Endothelial cell of umbilical vein (primary cell): ENCODE measurements at regions not wholly inside any gene's neighbourhood (a gene's known extent, or its start where the extent isn't known, plus 50 kb on each side); places are given as distances from the start of the nearest gene placed in this dataset.

Experiments
- EZH2 ChIP-seq: IDR thresholded peaks from 2 replicates; pipeline ENCODE4 v1.6.1; 2012; ENCODE audit warnings: borderline replicate concordance, low read depth, mild to moderate bottlenecking, moderate library complexity, low read length, inconsistent platforms; ENCODE audit not compliant: severe bottlenecking
- FOS ChIP-seq: IDR thresholded peaks from 2 replicates; pipeline ENCODE4 v1.6.1; 2011; ENCODE audit warnings: mild to moderate bottlenecking, low read length, moderate library complexity, borderline replicate concordance; ENCODE audit not compliant: insufficient read depth
- GATA2 ChIP-seq: IDR thresholded peaks from 2 replicates; pipeline ENCODE4 v1.7.0; 2011; ENCODE audit warnings: low read depth, mild to moderate bottlenecking, moderate library complexity, mixed read lengths, low read length; ENCODE audit not compliant: insufficient read length, insufficient read depth
- JUN ChIP-seq: IDR thresholded peaks from 2 replicates; pipeline ENCODE4 v1.6.1; 2011; ENCODE audit warnings: borderline replicate concordance, low read depth; ENCODE audit not compliant: insufficient read length, insufficient read depth
- MYC ChIP-seq: IDR thresholded peaks from one replicate; pipeline ENCODE4 v1.6.1; 2011; ENCODE audit warnings: mild to moderate bottlenecking, low read depth, low read length
- POLR2A ChIP-seq: IDR thresholded peaks from 2 replicates; pipeline ENCODE4 v1.6.1; 2012; ENCODE audit warnings: low read depth, mild to moderate bottlenecking, control low read depth, low read length
- POLR2AphosphoS5 ChIP-seq: IDR thresholded peaks from 2 replicates; pipeline ENCODE4 v1.6.1; 2012; ENCODE audit warnings: low read depth, mild to moderate bottlenecking, control low read depth, low read length, moderate library complexity; ENCODE audit not compliant: insufficient read depth
- TF ChIP-seq, protein P1 (sequence below), 2 donors: IDR thresholded peaks; 1 replicate in 1 of 2; 2 replicates in 1 of 2; pipeline ENCODE4 v1.5.1; 2011; ENCODE audit warnings: low read length in 2 of 2, mild to moderate bottlenecking in 2 of 2, moderate library complexity in 2 of 2, control low read depth in 1 of 2, inconsistent platforms in 1 of 2, low read depth in 1 of 2; ENCODE audit not compliant: insufficient read depth in 1 of 2; ENCODE audit errors: extremely low read depth in 1 of 2

DNA sequence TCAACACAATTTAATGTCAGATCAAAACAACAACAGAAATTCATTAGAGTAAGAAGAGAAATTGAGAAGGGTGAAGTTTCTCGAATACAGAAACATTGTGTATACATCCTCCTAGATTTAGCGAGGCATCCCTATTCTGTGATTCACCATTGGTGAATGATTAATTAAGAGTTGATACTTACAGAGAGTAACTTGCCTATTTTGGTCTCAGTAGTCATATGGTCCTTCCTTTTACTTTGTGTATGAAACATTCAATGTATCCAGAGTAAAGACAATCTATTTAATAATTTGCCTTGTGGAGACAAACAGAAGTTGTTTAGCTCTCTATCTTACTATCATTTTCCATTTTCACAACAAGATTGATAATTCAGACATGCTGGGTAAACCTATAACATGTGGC, 432.0 kb downstream of the ZPLD1 start:
- TF ChIP-seq POLR2AphosphoS5: no peak
- TF ChIP-seq, protein P1, sequence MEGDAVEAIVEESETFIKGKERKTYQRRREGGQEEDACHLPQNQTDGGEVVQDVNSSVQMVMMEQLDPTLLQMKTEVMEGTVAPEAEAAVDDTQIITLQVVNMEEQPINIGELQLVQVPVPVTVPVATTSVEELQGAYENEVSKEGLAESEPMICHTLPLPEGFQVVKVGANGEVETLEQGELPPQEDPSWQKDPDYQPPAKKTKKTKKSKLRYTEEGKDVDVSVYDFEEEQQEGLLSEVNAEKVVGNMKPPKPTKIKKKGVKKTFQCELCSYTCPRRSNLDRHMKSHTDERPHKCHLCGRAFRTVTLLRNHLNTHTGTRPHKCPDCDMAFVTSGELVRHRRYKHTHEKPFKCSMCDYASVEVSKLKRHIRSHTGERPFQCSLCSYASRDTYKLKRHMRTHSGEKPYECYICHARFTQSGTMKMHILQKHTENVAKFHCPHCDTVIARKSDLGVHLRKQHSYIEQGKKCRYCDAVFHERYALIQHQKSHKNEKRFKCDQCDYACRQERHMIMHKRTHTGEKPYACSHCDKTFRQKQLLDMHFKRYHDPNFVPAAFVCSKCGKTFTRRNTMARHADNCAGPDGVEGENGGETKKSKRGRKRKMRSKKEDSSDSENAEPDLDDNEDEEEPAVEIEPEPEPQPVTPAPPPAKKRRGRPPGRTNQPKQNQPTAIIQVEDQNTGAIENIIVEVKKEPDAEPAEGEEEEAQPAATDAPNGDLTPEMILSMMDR (IDR thresholded peaks at IDR 0.05; ENCODE audit: extremely low read depth in 1 of 2, insufficient read depth in 1 of 2, low read depth in 1 of 2, low read length in 2 of 2): no peak
- no peak for TF ChIP-seq GATA2
- TF ChIP-seq POLR2A: no peak
- no peak for TF ChIP-seq MYC
- no peak for TF ChIP-seq EZH2
- TF ChIP-seq JUN: no peak
- no peak for TF ChIP-seq FOS
